Tongue (tissue), 1 donor: ENCODE measurements at regions not wholly inside any gene's neighbourhood (a gene's known extent, or its start where the extent isn't known, plus 50 kb on each side); places are given as distances from the start of the nearest gene placed in this dataset.

ENCODE experiments used
- DNase-seq: peaks from one replicate; pipeline ENCODE4 v3.0.0-alpha.2; 2015

DNA sequence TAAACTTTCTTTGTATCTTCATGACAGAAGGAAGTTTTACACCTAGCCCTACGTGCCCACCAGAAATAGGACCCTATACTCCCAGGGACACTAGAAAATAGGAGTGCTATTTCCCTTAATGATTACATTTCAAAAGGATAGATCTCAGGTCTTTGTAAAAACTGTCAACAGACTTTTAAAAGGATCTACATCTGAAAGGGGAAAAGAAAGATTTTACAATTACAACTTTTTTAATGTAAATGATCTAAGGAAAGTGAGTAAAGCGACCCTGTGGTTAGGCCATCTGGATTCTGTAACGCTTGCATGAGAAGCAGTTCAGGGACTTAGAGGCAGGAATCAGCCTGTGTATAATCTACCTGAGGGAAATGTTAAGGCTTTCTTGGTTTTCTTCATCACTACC, 431.8 kb upstream of the MC4R start:
- no peak for DNase-seq

- no peak for DNase-seq
Measured at GRCh38 chr18:60809937-60810336, 437.4 kb upstream of the MC4R start.

- no peak for DNase-seq
Measured at GRCh38 chr18:60812921-60813320, 440.3 kb upstream of the MC4R start.

GRCh38 chr18:60826346-60826745, 453.8 kb upstream of the MC4R start:
- no peak for DNase-seq

DNA sequence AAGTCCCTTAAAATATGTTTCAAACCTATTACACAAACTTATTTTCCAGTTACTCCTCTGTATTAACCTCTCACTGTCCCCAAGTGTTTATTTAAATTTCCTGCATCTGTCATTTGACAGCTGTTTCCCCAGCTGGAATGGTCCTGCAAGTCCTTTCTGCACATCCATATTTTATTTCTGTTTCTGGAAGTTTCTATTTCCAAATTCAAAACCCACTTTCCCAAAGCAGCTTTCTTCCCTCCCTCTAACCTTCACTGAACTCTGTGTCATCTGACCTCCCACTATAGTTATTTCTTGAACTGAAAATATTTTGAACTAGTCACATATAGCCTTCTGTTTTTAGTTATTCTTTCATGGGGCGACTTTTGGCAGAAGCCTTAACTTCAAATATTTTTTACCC, 459.4 kb upstream of the MC4R start:
- peak; percentile 2 for DNase-seq

GRCh38 chr18:60838677-60839076, 466.1 kb upstream of the MC4R start:
- no peak for DNase-seq

GRCh38 chr18:60846396-60846795, 473.8 kb upstream of the MC4R start:
- no peak for DNase-seq

- DNase-seq = no peak
Measured at GRCh38 chr18:60847517-60847916, 474.9 kb upstream of the MC4R start.

DNA sequence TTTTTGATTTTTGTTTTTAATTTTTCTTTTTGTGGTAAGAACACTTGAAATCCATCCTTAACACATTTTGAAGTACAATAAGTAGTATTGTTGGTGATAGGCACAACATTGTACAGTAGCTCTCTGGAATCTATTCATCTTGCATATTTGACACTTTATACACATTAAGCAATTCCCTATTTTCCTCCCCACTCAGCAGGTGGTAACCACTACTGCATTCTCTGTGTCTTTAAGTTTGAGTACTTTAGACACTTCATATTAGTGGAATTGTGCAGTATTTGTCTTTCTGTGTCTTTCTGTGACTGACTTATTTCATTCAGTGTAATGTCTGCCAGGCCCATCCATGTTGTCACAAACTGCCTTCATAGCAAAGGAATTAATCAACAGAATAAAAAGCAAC, 471.7 kb upstream of the CDH20 start:
- DNase-seq = no peak

DNA sequence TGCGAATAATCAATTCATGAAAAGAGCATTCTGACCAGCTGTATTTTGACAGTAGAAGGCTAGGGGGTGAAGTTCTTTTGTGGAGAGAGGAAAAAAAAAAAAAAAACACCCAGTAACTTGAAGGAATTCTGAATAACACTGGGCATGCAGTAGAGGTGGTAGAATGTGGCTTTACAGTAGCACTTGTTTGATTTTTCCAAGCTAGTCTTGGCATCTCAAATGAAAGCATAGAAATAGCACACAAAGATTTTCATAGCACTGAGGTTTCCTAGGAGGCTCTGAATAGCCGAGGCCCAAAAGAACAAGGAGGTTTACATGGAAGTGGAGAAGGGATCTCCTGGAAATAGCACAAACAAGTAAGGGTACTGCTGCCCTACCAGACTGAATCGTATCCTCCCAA, 470.2 kb upstream of the CDH20 start:
- DNase-seq = no peak

DNA sequence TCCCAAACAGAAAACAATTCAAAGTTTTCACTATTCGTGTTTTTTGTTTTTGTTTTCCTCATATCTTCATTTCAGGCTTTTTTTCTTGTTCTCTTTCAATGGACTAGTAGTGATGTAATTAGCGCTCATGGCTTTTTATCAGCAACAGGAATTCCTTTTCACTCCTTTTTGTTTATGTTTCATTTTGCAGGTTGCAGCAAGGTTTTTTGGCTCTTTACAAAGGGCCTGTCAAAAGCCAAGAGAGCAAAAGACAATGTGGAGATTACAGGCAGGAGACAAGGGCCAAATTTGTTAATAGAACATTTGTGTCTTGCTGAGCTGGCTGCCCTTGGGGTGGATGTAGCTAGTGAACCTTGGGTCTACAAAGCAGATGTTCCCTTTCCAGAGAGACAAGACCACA, 467.4 kb upstream of the CDH20 start:
- DNase-seq = no peak

GRCh38 chr18:60870261-60871153, 462.7 kb upstream of the CDH20 start:
- DNase-seq = no peak

GRCh38 chr18:60872434-60872833, 460.8 kb upstream of the CDH20 start:
- no peak for DNase-seq

GRCh38 chr18:60873708-60874107, 459.5 kb upstream of the CDH20 start:
- no peak for DNase-seq

DNA sequence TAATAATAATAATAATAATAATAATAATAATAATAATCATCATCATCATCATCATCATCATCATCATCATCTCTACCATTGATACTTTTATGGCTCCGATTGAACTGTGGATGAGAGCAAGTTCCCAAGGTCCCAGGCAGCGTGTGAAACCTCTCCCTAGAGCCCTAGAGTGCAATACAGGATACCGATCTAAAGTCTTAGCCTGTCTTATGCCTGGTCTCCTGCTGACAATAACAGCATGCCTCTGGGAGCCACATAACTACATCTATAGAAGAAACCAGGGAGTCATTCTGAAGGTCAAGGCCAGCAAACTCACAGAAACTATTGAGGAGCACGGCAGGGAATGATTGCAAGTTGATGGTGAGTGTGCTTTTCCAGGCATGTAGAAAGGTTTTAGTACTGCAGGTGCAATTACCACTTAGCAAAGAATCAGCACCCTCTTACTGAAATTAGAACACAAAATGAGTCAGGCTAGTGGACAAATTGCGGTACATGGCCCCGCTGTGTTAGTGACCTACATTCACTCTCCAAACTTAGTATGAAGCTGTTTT, 457.2 kb upstream of the CDH20 start:
- DNase-seq = no peak

DNA sequence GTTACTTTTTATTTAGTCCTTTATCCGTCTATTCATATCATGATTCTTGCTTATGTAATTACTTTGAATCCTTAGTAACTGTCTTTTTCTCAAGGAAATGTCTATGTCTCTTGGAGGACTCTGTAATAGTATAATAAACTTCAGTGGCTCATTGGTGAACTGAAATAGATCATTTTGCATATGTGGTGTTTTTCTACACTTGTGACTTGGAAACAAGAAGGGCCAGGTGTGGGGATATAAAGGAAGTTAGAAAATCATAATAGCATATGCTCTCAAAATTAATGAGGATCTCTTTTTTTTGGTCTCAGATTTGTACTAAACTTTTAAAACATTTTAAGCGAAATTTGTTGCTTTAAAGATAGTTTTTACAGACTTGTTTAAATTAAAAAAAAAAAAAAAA, 453.0 kb upstream of the CDH20 start:
- no peak for DNase-seq

DNA sequence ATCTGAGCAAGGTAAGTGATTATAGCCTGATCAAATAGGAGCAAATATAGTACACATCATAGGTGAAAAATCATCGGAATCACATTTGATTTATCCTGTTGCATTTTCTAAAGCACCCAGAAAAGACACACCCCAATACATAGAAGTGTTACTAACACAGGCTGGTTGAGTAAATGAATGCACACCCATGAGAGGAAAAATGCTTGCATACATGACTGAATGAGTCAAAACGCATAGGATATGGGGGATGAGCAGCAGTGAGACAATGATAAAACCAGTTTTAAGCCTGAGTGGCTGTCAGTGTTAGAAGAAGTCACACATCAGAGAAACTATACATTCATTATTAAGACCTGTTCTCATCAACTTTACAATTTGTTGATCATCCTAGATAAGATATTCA, 449.6 kb upstream of the CDH20 start:
- no peak for DNase-seq

DNA sequence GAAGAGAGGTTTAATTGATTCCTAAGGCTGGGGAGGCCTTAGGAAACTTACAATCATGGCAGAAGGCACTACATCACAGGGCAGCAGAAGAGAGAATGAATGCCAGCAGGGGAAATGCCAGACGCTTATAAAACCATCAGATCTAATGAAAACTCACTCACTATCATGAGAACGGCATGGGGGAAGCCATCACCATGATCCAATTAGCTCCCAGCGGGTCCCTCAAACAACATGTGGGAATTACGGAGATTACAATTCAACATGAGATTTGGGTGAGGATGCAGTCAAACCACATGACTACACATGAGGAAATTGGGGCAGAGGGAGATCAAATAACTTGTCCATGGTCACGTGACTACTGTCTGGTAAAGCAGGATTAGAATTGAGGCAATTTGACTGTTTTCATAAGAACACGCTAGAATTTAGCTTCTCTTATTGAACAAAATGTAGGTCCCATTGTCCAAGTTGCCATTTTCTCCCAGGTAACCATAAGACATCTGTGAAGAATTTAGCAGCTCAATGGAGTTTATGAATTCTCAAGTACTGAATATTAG, 445.1 kb upstream of the CDH20 start:
- no peak for DNase-seq

GRCh38 chr18:60889442-60889841, 443.8 kb upstream of the CDH20 start:
- no peak for DNase-seq

DNA sequence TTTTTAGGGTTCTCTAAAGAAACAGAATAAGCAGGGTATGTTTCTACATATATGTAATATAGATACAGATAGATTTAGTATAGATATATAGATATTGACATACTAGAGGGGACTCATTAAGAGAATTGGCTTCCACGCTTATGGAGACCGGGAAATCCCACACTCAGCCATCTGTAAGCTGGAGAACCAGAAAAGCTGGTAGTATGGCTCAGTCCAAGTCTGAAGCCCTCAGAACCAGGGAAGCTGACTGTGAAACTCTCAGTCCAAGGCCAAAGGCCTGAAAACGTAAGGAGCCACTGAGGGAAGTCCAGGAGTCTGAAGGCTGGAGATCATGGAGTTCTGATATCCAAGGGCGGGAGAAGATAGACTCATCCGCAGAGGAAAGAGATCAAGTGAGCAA, 441.3 kb upstream of the CDH20 start:
- DNase-seq = no peak

DNA sequence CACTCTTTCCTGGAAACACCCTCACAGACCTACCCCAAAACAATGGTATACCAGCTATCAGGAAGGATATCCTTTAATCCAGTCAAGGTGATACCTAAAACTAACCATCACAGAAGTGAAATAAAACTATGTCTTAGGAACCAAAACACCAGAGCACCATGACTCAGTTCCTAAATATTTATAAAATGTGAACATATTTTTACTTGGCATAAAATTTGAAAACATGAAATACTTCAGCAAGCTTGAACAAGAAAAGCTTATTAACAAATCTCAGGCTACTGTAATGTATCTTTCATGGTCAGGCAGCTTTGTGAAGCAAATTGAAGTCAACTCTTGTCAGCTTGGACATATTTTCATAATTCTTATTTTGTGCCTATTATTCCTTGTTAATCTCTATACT, 440.8 kb upstream of the CDH20 start:
- DNase-seq = no peak

GRCh38 chr18:60892855-60893254, 440.4 kb upstream of the CDH20 start:
- DNase-seq = no peak

GRCh38 chr18:60893355-60894097, 439.7 kb upstream of the CDH20 start:
- no peak for DNase-seq
